ENCODE measurements at regions not wholly inside any gene's neighbourhood (a gene's known extent, or its start where the extent isn't known, plus 50 kb on each side); places are given as distances from the start of the nearest gene placed in this dataset.

- TF ChIP-seq CTCF (IDR thresholded peaks at IDR 0.05) = no peak
- DNase-seq = no peak
- Histone ChIP-seq H3K9me3 (replicated peaks in 1 of 2; ENCODE audit: control insufficient read depth in 1 of 2, insufficient read depth in 1 of 2, low read length in 2 of 2) (no peaks in the 10 kb centered on the region), H3K36me3 (replicated peaks in 1 of 2; ENCODE audit: control insufficient read depth in 1 of 2, insufficient read depth in 2 of 2, low read length in 2 of 2) (no peaks in the 10 kb centered on the region), H3K27ac (ENCODE audit: low read depth in 1 of 2, low read length in 2 of 2) (no peak overlapping the region), H2AFZ (ENCODE audit: insufficient read depth, low read depth, low read length, poor library complexity, severe bottlenecking) (no peak overlapping the region), H3K9ac (ENCODE audit: insufficient read depth, low read length, poor library complexity, severe bottlenecking) (no peak overlapping the region), H3K4me2 (replicated peaks; ENCODE audit: extremely low read depth, low read length, poor library complexity, severe bottlenecking) (no peak overlapping the region), H3K4me1 (ENCODE audit: control insufficient read depth in 1 of 2, insufficient read depth in 2 of 2, low read length in 2 of 2) (no peaks in the 10 kb centered on the region), H3K27me3 (ENCODE audit: control insufficient read depth in 2 of 2, insufficient read depth in 2 of 2, low read length in 2 of 2) (no peaks in the 10 kb centered on the region), H3K79me2 (ENCODE audit: insufficient read depth, low read length) (no peaks in the 10 kb centered on the region), H4K20me1 (ENCODE audit: insufficient read depth, low read length) (no peaks in the 10 kb centered on the region), H3K4me3 (replicated peaks in 1 of 3; ENCODE audit: low read depth in 2 of 3, low read length in 3 of 3) (no peak overlapping the region)
- H3K27me3 Mint-ChIP-seq (ENCODE audit: low read depth in 3 of 3) = peaks cover 0 to 3% (median 2%) of the 10 kb centered on the region in 3 donors
- H3K4me1 Mint-ChIP-seq = no peaks in the 10 kb centered on the region
- intact Hi-C loops (cut with micrococcal nuclease) = no loop called here
- no peak overlapping the region for H3K4me3 Mint-ChIP-seq
- no peak overlapping the region for H3K27ac Mint-ChIP-seq
- H3K36me3 Mint-ChIP-seq = no peaks in the 10 kb centered on the region
- peaks cover 7 to 15% (median 10%) of the 10 kb centered on the region in 7 donors for H3K9me3 Mint-ChIP-seq
Measured at GRCh38 chr3:15886521-15886920, 88.7 kb upstream of the ANKRD28 start.

- H3K27ac Mint-ChIP-seq = no peak overlapping the region
- H3K9ac ChIP-seq (ENCODE audit: insufficient read depth, low read length, poor library complexity, severe bottlenecking) = no peak overlapping the region
- intact Hi-C loops (cut with micrococcal nuclease) = no loop called here
- no peaks in the 10 kb centered on the region for H3K4me1 Mint-ChIP-seq
- no peaks in the 10 kb centered on the region for H3K36me3 Mint-ChIP-seq
- no peaks in the 10 kb centered on the region for H3K9me3 ChIP-seq (replicated peaks in 1 of 2; ENCODE audit: control insufficient read depth in 1 of 2, insufficient read depth in 1 of 2, low read length in 2 of 2)
- no peaks in the 10 kb centered on the region for H3K27me3 ChIP-seq (ENCODE audit: control insufficient read depth in 2 of 2, insufficient read depth in 2 of 2, low read length in 2 of 2)
- H3K36me3 ChIP-seq (replicated peaks in 1 of 2; ENCODE audit: control insufficient read depth in 1 of 2, insufficient read depth in 2 of 2, low read length in 2 of 2) = no peaks in the 10 kb centered on the region
- H3K4me3 Mint-ChIP-seq = no peak overlapping the region
- no peaks in the 10 kb centered on the region for H3K79me2 ChIP-seq (ENCODE audit: insufficient read depth, low read length)
- no peak overlapping the region for H3K4me3 ChIP-seq (replicated peaks in 1 of 3; ENCODE audit: low read depth in 2 of 3, low read length in 3 of 3)
- no peak overlapping the region for H3K27ac ChIP-seq (ENCODE audit: low read depth in 1 of 2, low read length in 2 of 2)
- H3K4me2 ChIP-seq (replicated peaks; ENCODE audit: extremely low read depth, low read length, poor library complexity, severe bottlenecking) = no peak overlapping the region
- DNase-seq = no peak
- peaks cover 0 to 3% (median 2%) of the 10 kb centered on the region in 3 donors for H3K27me3 Mint-ChIP-seq (ENCODE audit: low read depth in 3 of 3)
- no peak overlapping the region for H2AFZ ChIP-seq (ENCODE audit: insufficient read depth, low read depth, low read length, poor library complexity, severe bottlenecking)
- H3K9me3 Mint-ChIP-seq = peaks cover 7 to 15% (median 10%) of the 10 kb centered on the region in 7 donors
- TF ChIP-seq CTCF (IDR thresholded peaks at IDR 0.05) = no peak
- no peaks in the 10 kb centered on the region for H3K4me1 ChIP-seq (ENCODE audit: control insufficient read depth in 1 of 2, insufficient read depth in 2 of 2, low read length in 2 of 2)
- no peaks in the 10 kb centered on the region for H4K20me1 ChIP-seq (ENCODE audit: insufficient read depth, low read length)
Measured at GRCh38 chr3:15887261-15887660, 89.5 kb upstream of the ANKRD28 start.

All from CD14-positive monocyte (primary cell).